SK-N-SH (cell line): ENCODE measurements at regions not wholly inside any gene's neighbourhood (a gene's known extent, or its start where the extent isn't known, plus 50 kb on each side); places are given as distances from the start of the nearest gene placed in this dataset.

Experiments
- EP300 ChIP-seq, 2 experiments: IDR thresholded peaks; 2 replicates each; pipeline versions ENCODE4 v1.4.0 to v1.6.1; 2012; ENCODE audit warnings: borderline replicate concordance in 1 of 2, low read depth in 1 of 2, low read length in 1 of 2
- EZH2phosphoT487 ChIP-seq: fragments of 200-600 bp; sonication (generic); IDR thresholded peaks from 2 replicates; pipeline ENCODE4 v1.6.1; 2017; ENCODE audit warnings: low read depth, mixed run types, mild to moderate bottlenecking, antibody characterized with exemption, moderate library complexity, borderline replicate concordance
- JUND ChIP-seq: IDR thresholded peaks from 2 replicates; pipeline ENCODE4 v1.4.0; 2012
- MEF2A ChIP-seq: IDR thresholded peaks from 2 replicates; pipeline ENCODE4 v1.4.0; 2012; ENCODE audit warnings: low read depth, borderline replicate concordance
- MXI1 ChIP-seq: IDR thresholded peaks from 2 replicates; pipeline ENCODE4 v1.6.1; 2012; ENCODE audit warnings: mild to moderate bottlenecking, low read depth, low read length, improper control_type of control experiment
- POLR2AphosphoS5 ChIP-seq: IDR thresholded peaks from 2 replicates; pipeline ENCODE4 v1.6.1; 2012; ENCODE audit warnings: low read depth, low read length
- SIN3A ChIP-seq: IDR thresholded peaks from 2 replicates; pipeline ENCODE4 v1.6.1; 2012; ENCODE audit warnings: low read depth, mild to moderate bottlenecking, low read length, moderate library complexity, borderline replicate concordance
- TCF12 ChIP-seq: IDR thresholded peaks from 2 replicates; pipeline ENCODE4 v1.4.0; 2012
- TEAD4 ChIP-seq: IDR thresholded peaks from 2 replicates; pipeline ENCODE4 v1.4.0; 2012; ENCODE audit warnings: mild to moderate bottlenecking, borderline replicate concordance; ENCODE audit not compliant: insufficient read depth
- TF ChIP-seq, protein P1 (sequence below): fragments of 200-600 bp; sonication (generic); IDR thresholded peaks from 2 replicates; pipeline ENCODE4 v1.6.1; 2017; ENCODE audit warnings: antibody characterized with exemption, mild to moderate bottlenecking, moderate library complexity
- TF ChIP-seq, protein P2 (sequence below): IDR thresholded peaks from 2 replicates; pipeline ENCODE4 v1.6.1; 2012; ENCODE audit warnings: mild to moderate bottlenecking, low read depth, low read length, moderate library complexity
- TF ChIP-seq, protein P3 (sequence below): IDR thresholded peaks from 2 replicates; pipeline ENCODE4 v1.4.0; 2012; ENCODE audit warnings: low read depth

DNA sequence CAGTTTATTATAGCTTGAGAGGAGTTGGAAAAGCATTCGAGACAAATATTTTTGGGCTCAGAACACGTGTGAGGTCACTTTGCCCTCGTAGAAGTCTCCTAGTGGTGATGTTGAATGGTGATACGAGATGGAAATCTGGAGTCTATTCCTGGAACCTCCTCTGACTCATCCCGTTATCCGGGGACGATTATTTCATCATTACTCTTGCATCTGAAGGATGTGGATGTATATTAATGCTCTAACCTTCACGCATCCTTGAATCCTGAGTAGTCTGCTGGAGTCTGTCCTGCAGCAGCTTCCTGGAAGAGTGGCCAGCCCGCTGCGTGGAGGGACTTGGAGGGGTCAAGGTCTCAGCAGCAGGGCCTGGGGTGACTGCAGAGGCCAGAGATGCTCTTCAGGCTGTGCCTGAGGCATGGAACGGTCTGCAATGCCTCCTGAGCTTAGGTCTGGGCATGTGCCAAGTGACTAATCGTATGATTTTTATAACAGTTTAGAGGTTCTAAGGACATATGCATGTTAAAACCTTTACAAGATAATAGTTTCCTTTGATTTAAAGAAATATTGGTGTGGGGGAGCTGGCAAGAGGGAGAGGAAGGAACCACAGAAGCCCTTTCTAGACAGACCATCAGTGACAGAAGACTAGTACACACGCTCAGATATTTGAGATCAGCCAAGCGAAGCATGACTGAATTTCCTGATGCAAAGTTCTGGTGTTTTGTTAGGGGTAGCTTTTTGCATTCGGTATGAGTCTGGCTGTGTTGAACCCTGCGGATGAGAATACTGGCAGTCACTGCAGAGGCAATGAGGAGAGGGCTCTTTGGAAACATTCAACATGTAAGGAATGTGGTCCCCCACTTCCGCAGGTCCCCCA is 400.2 kb downstream of the QKI start:
- TF ChIP-seq MXI1 (no peak), EP300 (IDR thresholded peaks at IDR 0.05; ENCODE audit: borderline replicate concordance in 1 of 2, low read depth in 1 of 2, low read length in 1 of 2) (peak in 1 of 2 experiments; percentile 45; a peak in 1 of 4 replicates), MEF2A (peak; percentile 84), SIN3A (no peak), EZH2phosphoT487 (no peak), JUND (peak; percentile 83), POLR2AphosphoS5 (no peak), TCF12 (peak; percentile 80), TEAD4 (0 out of 2 replicates have a peak, but pooled peaks have one; percentile 29)
- TF ChIP-seq, protein P1, sequence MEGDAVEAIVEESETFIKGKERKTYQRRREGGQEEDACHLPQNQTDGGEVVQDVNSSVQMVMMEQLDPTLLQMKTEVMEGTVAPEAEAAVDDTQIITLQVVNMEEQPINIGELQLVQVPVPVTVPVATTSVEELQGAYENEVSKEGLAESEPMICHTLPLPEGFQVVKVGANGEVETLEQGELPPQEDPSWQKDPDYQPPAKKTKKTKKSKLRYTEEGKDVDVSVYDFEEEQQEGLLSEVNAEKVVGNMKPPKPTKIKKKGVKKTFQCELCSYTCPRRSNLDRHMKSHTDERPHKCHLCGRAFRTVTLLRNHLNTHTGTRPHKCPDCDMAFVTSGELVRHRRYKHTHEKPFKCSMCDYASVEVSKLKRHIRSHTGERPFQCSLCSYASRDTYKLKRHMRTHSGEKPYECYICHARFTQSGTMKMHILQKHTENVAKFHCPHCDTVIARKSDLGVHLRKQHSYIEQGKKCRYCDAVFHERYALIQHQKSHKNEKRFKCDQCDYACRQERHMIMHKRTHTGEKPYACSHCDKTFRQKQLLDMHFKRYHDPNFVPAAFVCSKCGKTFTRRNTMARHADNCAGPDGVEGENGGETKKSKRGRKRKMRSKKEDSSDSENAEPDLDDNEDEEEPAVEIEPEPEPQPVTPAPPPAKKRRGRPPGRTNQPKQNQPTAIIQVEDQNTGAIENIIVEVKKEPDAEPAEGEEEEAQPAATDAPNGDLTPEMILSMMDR, result no peak; the same call in 1 of the 2 replicates
- TF ChIP-seq, protein P2, sequence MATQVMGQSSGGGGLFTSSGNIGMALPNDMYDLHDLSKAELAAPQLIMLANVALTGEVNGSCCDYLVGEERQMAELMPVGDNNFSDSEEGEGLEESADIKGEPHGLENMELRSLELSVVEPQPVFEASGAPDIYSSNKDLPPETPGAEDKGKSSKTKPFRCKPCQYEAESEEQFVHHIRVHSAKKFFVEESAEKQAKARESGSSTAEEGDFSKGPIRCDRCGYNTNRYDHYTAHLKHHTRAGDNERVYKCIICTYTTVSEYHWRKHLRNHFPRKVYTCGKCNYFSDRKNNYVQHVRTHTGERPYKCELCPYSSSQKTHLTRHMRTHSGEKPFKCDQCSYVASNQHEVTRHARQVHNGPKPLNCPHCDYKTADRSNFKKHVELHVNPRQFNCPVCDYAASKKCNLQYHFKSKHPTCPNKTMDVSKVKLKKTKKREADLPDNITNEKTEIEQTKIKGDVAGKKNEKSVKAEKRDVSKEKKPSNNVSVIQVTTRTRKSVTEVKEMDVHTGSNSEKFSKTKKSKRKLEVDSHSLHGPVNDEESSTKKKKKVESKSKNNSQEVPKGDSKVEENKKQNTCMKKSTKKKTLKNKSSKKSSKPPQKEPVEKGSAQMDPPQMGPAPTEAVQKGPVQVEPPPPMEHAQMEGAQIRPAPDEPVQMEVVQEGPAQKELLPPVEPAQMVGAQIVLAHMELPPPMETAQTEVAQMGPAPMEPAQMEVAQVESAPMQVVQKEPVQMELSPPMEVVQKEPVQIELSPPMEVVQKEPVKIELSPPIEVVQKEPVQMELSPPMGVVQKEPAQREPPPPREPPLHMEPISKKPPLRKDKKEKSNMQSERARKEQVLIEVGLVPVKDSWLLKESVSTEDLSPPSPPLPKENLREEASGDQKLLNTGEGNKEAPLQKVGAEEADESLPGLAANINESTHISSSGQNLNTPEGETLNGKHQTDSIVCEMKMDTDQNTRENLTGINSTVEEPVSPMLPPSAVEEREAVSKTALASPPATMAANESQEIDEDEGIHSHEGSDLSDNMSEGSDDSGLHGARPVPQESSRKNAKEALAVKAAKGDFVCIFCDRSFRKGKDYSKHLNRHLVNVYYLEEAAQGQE, result no peak
- TF ChIP-seq, protein P3, sequence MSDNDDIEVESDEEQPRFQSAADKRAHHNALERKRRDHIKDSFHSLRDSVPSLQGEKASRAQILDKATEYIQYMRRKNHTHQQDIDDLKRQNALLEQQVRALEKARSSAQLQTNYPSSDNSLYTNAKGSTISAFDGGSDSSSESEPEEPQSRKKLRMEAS, result peak; percentile 50; the same call in 1 of the 2 replicates
